HEK293T (cell line): ENCODE measurements at regions not wholly inside any gene's neighbourhood (a gene's known extent, or its start where the extent isn't known, plus 50 kb on each side); places are given as distances from the start of the nearest gene placed in this dataset.

ENCODE experiments used
- ARNT ChIP-seq: fragments of 450-650 bp; IDR thresholded peaks from 2 replicates; pipeline ENCODE4 v1.6.1; 2017; ENCODE audit warnings: mild to moderate bottlenecking
- BHLHE40 ChIP-seq: fragments of 450-650 bp; IDR thresholded peaks from 2 replicates; pipeline ENCODE4 v1.6.1; 2016; ENCODE audit warnings: mild to moderate bottlenecking, moderate library complexity, borderline replicate concordance
- CTBP1 ChIP-seq: fragments of 450-650 bp; IDR thresholded peaks from 2 replicates; pipeline ENCODE4 v1.6.1; 2016; ENCODE audit warnings: borderline replicate concordance
- ELF4 ChIP-seq: fragments of 450-650 bp; IDR thresholded peaks from 2 replicates; pipeline ENCODE4 v1.6.1; 2017; ENCODE audit warnings: antibody characterized with exemption
- FOXK2 ChIP-seq: fragments of 450-650 bp; IDR thresholded peaks from 2 replicates; pipeline ENCODE4 v1.6.1; 2016; ENCODE audit warnings: mild to moderate bottlenecking
- FOXM1 ChIP-seq: fragments of 450-650 bp; IDR thresholded peaks from 2 replicates; pipeline ENCODE4 v1.6.1; 2017; ENCODE audit warnings: mild to moderate bottlenecking, borderline replicate concordance
- HDGF ChIP-seq: fragments of 450-650 bp; IDR thresholded peaks from 2 replicates; pipeline ENCODE4 v1.6.1; 2017; ENCODE audit warnings: antibody characterized with exemption, borderline replicate concordance
- L3MBTL2 ChIP-seq: fragments of 450-650 bp; conservative IDR thresholded peaks from 2 replicates; pipeline ENCODE4 v1.6.1; 2016; ENCODE audit warnings: mild to moderate bottlenecking
- NFRKB ChIP-seq: fragments of 450-650 bp; IDR thresholded peaks from 2 replicates; pipeline ENCODE4 v1.6.1; 2016; ENCODE audit warnings: mild to moderate bottlenecking, moderate library complexity
- PKNOX1 ChIP-seq: fragments of 450-650 bp; IDR thresholded peaks from 2 replicates; pipeline ENCODE4 v1.6.1; 2016
- SP1 ChIP-seq: fragments of 450-650 bp; IDR thresholded peaks from 2 replicates; pipeline ENCODE4 v1.6.1; 2017
- SUZ12 ChIP-seq: fragments of 450-650 bp; IDR thresholded peaks from 2 replicates; pipeline ENCODE4 v1.6.1; 2016; ENCODE audit warnings: mild to moderate bottlenecking
- TARDBP ChIP-seq: fragments of 450-650 bp; IDR thresholded peaks from 2 replicates; pipeline ENCODE4 v1.6.1; 2016
- ZNF384 ChIP-seq: fragments of 450-650 bp; IDR thresholded peaks from 2 replicates; pipeline ENCODE4 v1.6.1; 2016

DNA sequence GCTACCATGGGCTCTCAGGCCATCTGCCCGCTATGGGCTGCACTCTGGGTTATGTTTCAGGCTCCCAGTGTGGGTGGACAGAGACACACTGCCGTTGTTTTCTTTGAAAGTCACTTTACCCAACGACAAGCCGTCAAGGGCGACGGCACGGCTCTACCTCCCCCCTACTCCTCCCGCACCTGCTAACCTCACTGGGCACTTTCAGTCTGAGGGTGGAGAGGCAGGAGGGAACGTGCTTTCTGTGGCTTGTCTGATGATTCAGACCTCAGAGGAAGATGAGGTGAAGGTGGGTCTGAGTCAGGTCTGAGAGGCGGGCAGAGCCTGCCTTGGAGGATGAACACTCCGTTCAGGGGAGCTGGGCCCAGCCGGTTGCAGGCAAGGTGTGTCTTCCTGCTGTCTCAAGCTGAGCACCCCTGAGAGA is 147.6 kb upstream of the HDAC4 start:
- TF ChIP-seq L3MBTL2, result no peak
- no peak for TF ChIP-seq TARDBP
- TF ChIP-seq SUZ12, result no peak
- no peak for TF ChIP-seq NFRKB
- no peak for TF ChIP-seq FOXM1
- TF ChIP-seq FOXK2, result no peak
- TF ChIP-seq ELF4, result no peak
- TF ChIP-seq SP1, result no peak
- no peak for TF ChIP-seq BHLHE40
- no peak for TF ChIP-seq ZNF384
- no peak for TF ChIP-seq PKNOX1
- TF ChIP-seq CTBP1, result no peak
- no peak for TF ChIP-seq HDGF
- no peak for TF ChIP-seq ARNT
